K562 (cell line): ENCODE measurements at regions not wholly inside any gene's neighbourhood (a gene's known extent, or its start where the extent isn't known, plus 50 kb on each side); places are given as distances from the start of the nearest gene placed in this dataset.

Experiments
- ATAC-seq: fragments of 200-7000 bp; cut with Tn5 transposase; 3 replicates; pipeline ENCODE4 v1.9.1; 2020; ENCODE audit warnings: moderate library complexity
- BruUV-seq: library from RNA; stranded (reverse); fragments of 400-500 nt; replicated peaks from 2 replicates; lab custom pipeline; 2021; lab: Mats Ljungman, UMichigan
- CTCF ChIA-PET: fragments of 300-600 bp; formaldehyde crosslinking; extraction: SDS; loops from one replicate; lab custom pipeline; 2021; ENCODE audit warnings: low intra/inter-chr PET ratio; lab: Yijun Ruan, JAX
- POLR2A ChIA-PET: fragments of 300-600, 350-650 bp; sonication (Branson Sonifier 250); formaldehyde crosslinking; extraction: SDS; loops from one replicate; lab custom pipeline; 2021; ENCODE audit warnings: antibody characterized with exemption, inconsistent platforms; lab: Yijun Ruan, JAX
- DNase-seq, 4 experiments: peaks; one replicate each; pipeline versions ENCODE4 v3.0.0 to v3.0.0-alpha.2; 2011 to 2018; ENCODE audit warnings: low spot score in 3 of 4, mixed read lengths in 3 of 4; ENCODE audit errors: extremely low read depth in 1 of 4
- FAIRE-seq: peaks from 2 replicates; lab custom pipeline; 2011; peaks lifted over from hg19 to GRCh38; lab: Jason Lieb, UNC
- H2AFZ ChIP-seq: 2 replicates; pipeline ENCODE4 v1.6.0; 2011; ENCODE audit warnings: low read depth, low read length, control low read depth, inconsistent platforms
- H3K27ac ChIP-seq: fragments of 200-600 bp; 3 replicates; pipeline ENCODE4 v1.8.0; 2011; ENCODE audit warnings: low read depth, mild to moderate bottlenecking, control low read depth, inconsistent platforms, low read length, moderate library complexity, mixed read lengths; ENCODE audit errors: extremely low read depth
- H3K27me3 ChIP-seq, 2 experiments: fragments of 300-600 bp in 1 of 2; 2 replicates in 1 of 2; 3 replicates in 1 of 2; pipeline versions ENCODE4 v1.6.0 to v1.8.0; 2011; ENCODE audit warnings: inconsistent platforms in 2 of 2, low read length in 2 of 2, mild to moderate bottlenecking in 1 of 2, mixed read lengths in 1 of 2, moderate library complexity in 1 of 2; ENCODE audit not compliant: control insufficient read depth in 2 of 2, insufficient read depth in 2 of 2
- H3K36me3 ChIP-seq: fragments of 300-600 bp; 3 replicates; pipeline ENCODE4 v1.8.0; 2011; ENCODE audit warnings: mild to moderate bottlenecking, low read length, inconsistent platforms; ENCODE audit not compliant: control insufficient read depth, insufficient read depth
- H3K4me1 ChIP-seq, 2 experiments: fragments of 200-600 bp in 1 of 2; replicated peaks in 1 of 2; 2 replicates in 1 of 2; 3 replicates in 1 of 2; pipeline versions ENCODE4 v1.5.1 to v1.8.0; 2011; ENCODE audit warnings: inconsistent platforms in 2 of 2, low read length in 2 of 2, mild to moderate bottlenecking in 1 of 2, mixed read lengths in 1 of 2, moderate library complexity in 1 of 2; ENCODE audit not compliant: control insufficient read depth in 2 of 2, insufficient read depth in 2 of 2
- H3K4me2 ChIP-seq: 2 replicates; pipeline ENCODE4 v1.6.1; 2011; ENCODE audit warnings: low read length, control low read depth, inconsistent platforms, mixed read lengths; ENCODE audit not compliant: insufficient read depth
- H3K4me3 ChIP-seq: fragments of 200-600 bp; sonication (generic), shearing (Covaris generic); 2 replicates; pipeline ENCODE4 v1.5.1; 2016; ENCODE audit warnings: control low read depth, inconsistent platforms
- H3K79me2 ChIP-seq: fragments of 200-600 bp; 3 replicates; pipeline ENCODE4 v1.8.0; 2011; ENCODE audit warnings: low read length, inconsistent platforms; ENCODE audit not compliant: control insufficient read depth, insufficient read depth
- H3K9ac ChIP-seq, 2 experiments: 2 replicates each; pipeline versions ENCODE4 v1.6.0 to v1.6.1; 2011; ENCODE audit warnings: low read depth in 2 of 2, low read length in 2 of 2, control low read depth in 1 of 2, inconsistent platforms in 1 of 2, mild to moderate bottlenecking in 1 of 2, mixed read lengths in 1 of 2; ENCODE audit not compliant: insufficient read depth in 1 of 2
- H3K9me1 ChIP-seq: one replicate; pipeline ENCODE4 v1.6.0; 2011; ENCODE audit warnings: inconsistent platforms, mild to moderate bottlenecking, low read length, moderate library complexity; ENCODE audit not compliant: control insufficient read depth, insufficient read depth
- H3K9me3 ChIP-seq: replicated peaks from 2 replicates; pipeline ENCODE4 v1.5.1; 2011; ENCODE audit warnings: low read depth, low read length, inconsistent platforms; ENCODE audit not compliant: control insufficient read depth, insufficient read depth
- H4K20me1 ChIP-seq: replicated peaks from 2 replicates; pipeline ENCODE4 v1.6.1; 2011; ENCODE audit warnings: low read length, inconsistent platforms, mixed read lengths; ENCODE audit not compliant: control insufficient read depth, insufficient read depth
- ARID2 ChIP-seq: fragments of 450-650 bp; IDR thresholded peaks from 2 replicates; pipeline ENCODE4 v1.6.1; 2017; ENCODE audit warnings: antibody characterized with exemption, mild to moderate bottlenecking
- BRF2 ChIP-seq: IDR thresholded peaks from 3 replicates; pipeline ENCODE4 v1.6.1; 2011; ENCODE audit warnings: borderline replicate concordance, mild to moderate bottlenecking; ENCODE audit not compliant: insufficient read length, insufficient read depth
- CBX1 ChIP-seq: sonication (generic); IDR thresholded peaks from 2 replicates; pipeline ENCODE4 v1.6.1; 2016; ENCODE audit warnings: antibody characterized with exemption, low read depth, mild to moderate bottlenecking
- CXXC5 ChIP-seq: fragments of 250-450 bp; sonication (Bioruptor Pico); IDR thresholded peaks from 2 replicates; pipeline ENCODE4 v1.8.0; 2022; ENCODE audit warnings: inconsistent platforms, mild to moderate bottlenecking, moderate library complexity
- FOXO4 ChIP-seq: fragments of 450-650 bp; formaldehyde crosslinking; IDR thresholded peaks from 2 replicates; pipeline ENCODE4 v1.4.0; 2020; ENCODE audit warnings: mild to moderate bottlenecking, moderate library complexity
- HEY1 ChIP-seq: fragments of 250-450 bp; sonication (Bioruptor Pico); IDR thresholded peaks from 2 replicates; pipeline ENCODE4 v1.5.0; 2020; ENCODE audit warnings: mild to moderate bottlenecking, moderate library complexity, borderline replicate concordance
- NFIC ChIP-seq: fragments of 450-650 bp; IDR thresholded peaks from 2 replicates; pipeline ENCODE4 v1.6.1; 2017; ENCODE audit warnings: mild to moderate bottlenecking, inconsistent platforms
- PBX2 ChIP-seq, 2 experiments: IDR thresholded peaks in 1 of 2; conservative IDR thresholded peaks in 1 of 2; 2 replicates each; pipeline ENCODE4 v1.6.1; 2016; ENCODE audit warnings: low read depth in 2 of 2, mild to moderate bottlenecking in 1 of 2, missing compliant biosample characterization in 1 of 2, missing genetic modification characterization in 1 of 2, moderate library complexity in 1 of 2
- PML ChIP-seq: IDR thresholded peaks from 2 replicates; pipeline ENCODE4 v1.6.1; 2012; ENCODE audit warnings: low read length, inconsistent platforms
- SIN3A ChIP-seq, 2 experiments: fragments of 150-350 bp in 1 of 2; IDR thresholded peaks; 2 replicates each; pipeline ENCODE4 v1.6.1; 2011 to 2016; ENCODE audit warnings: borderline replicate concordance in 2 of 2, low read depth in 2 of 2, low read length in 2 of 2, mild to moderate bottlenecking in 2 of 2, moderate library complexity in 2 of 2; ENCODE audit not compliant: control insufficient read depth in 1 of 2
- SRSF1 ChIP-seq: fragments of 200-400 bp; formaldehyde crosslinking; IDR thresholded peaks from 2 replicates; pipeline ENCODE4 v1.6.1; 2017; ENCODE audit warnings: mild to moderate bottlenecking, low read depth, low read length, moderate library complexity
- TBP ChIP-seq: optimal IDR thresholded peaks from 2 replicates; pipeline ENCODE3; 2011; ENCODE audit warnings: low read depth, low read length, improper control_type of control experiment
- ZC3H8 ChIP-seq: fragments of 450-650 bp; IDR thresholded peaks from 2 replicates; pipeline ENCODE4 v1.6.1; 2017
- ZNF445 ChIP-seq: fragments of 250-450 bp; sonication (Bioruptor Pico); IDR thresholded peaks from 2 replicates; pipeline ENCODE4 v1.4.0; 2020; ENCODE audit warnings: low read depth, mild to moderate bottlenecking, moderate library complexity
- ZNF655 ChIP-seq: fragments of 250-450 bp; sonication (Bioruptor Pico); IDR thresholded peaks from 2 replicates; pipeline ENCODE4 v1.5.0; 2021
- ZNF785 ChIP-seq: fragments of 250-450 bp; sonication (Bioruptor Pico); IDR thresholded peaks from 2 replicates; pipeline ENCODE4 v1.4.0; 2020; ENCODE audit warnings: mild to moderate bottlenecking
- WGBS: fragments of 100-300 bp; shearing (Covaris generic); methylation state at CpG from one replicate; pipeline ENCODE4 v1.1.6; 2016; ENCODE audit warnings: low coverage, mixed read lengths; ENCODE audit not compliant: insufficient coverage; ENCODE audit errors: missing lambda C conversion rate; 5-methylcytosine and 5-hydroxymethylcytosine counted together
- in situ Hi-C: fragments of 300-500 bp; cut with MboI; formaldehyde crosslinking; loops from 4 replicates; pipeline ENCODE4 v1.15.0; 2018; ENCODE audit warnings: inconsistent platforms, mixed read lengths
- intact Hi-C: fragments of 100-400 bp; cut with micrococcal nuclease; formaldehyde crosslinking; loops from 2 replicates; pipeline ENCODE4 v1.14.2; 2022

- no peak overlapping the region for H3K27ac ChIP-seq
- intact Hi-C loops (no loop called here), in situ Hi-C loops (no loop called here)
- H3K4me1 ChIP-seq: no peaks in the 10 kb centered on the region
- H4K20me1 ChIP-seq: no peaks in the 10 kb centered on the region
- ATAC-seq: no peak
- 2% methylated on average over 12 of the region's 12 CpGs for whole genome bisulfite sequencing
- no peaks in the 10 kb centered on the region for H3K27me3 ChIP-seq
- BruUV-seq: no TSS peak
- no peaks in the 10 kb centered on the region for H3K9me1 ChIP-seq
- H3K79me2 ChIP-seq: no peaks in the 10 kb centered on the region
- no peak overlapping the region for H3K4me3 ChIP-seq
- H3K36me3 ChIP-seq: no peaks in the 10 kb centered on the region
- ChIA-PET POLR2A (no interaction called here), CTCF (no interaction called here)
- no peak overlapping the region for H2AFZ ChIP-seq
- no peak for DNase-seq
- no peaks in the 10 kb centered on the region for H3K9me3 ChIP-seq
- no peak overlapping the region for H3K9ac ChIP-seq
- FAIRE-seq: no peak
- no peak overlapping the region for H3K4me2 ChIP-seq
- TF ChIP-seq CBX1 (no peak), PBX2 (CRISPR knock-in tag; IDR thresholded peaks at IDR 0.05; ENCODE audit: low read depth) (no peak), PBX2 (tag; conservative IDR thresholded peaks at IDR 0.05; ENCODE audit: low read depth) (no peak), FOXO4 (CRISPR knock-in tag) (no peak), ARID2 (no peak), ZNF655 (CRISPR knock-in tag) (no peak), ZNF445 (no peak), TBP (no peak), CXXC5 (no peak), SRSF1 (no peak), HEY1 (no peak), SIN3A (IDR thresholded peaks at IDR 0.05; ENCODE audit: borderline replicate concordance in 2 of 2, control insufficient read depth in 1 of 2, low read depth in 2 of 2, low read length in 2 of 2) (no peak), NFIC (no peak), PML (no peak), ZC3H8 (no peak), BRF2 (no peak), ZNF785 (CRISPR knock-in tag) (no peak)
Measured at GRCh38 chr3:541062-541801, 344.7 kb downstream of the CHL1 start.
